ENCODE measurements at regions not wholly inside any gene's neighbourhood (a gene's known extent, or its start where the extent isn't known, plus 50 kb on each side); places are given as distances from the start of the nearest gene placed in this dataset.

- TF ChIP-seq, protein P1, sequence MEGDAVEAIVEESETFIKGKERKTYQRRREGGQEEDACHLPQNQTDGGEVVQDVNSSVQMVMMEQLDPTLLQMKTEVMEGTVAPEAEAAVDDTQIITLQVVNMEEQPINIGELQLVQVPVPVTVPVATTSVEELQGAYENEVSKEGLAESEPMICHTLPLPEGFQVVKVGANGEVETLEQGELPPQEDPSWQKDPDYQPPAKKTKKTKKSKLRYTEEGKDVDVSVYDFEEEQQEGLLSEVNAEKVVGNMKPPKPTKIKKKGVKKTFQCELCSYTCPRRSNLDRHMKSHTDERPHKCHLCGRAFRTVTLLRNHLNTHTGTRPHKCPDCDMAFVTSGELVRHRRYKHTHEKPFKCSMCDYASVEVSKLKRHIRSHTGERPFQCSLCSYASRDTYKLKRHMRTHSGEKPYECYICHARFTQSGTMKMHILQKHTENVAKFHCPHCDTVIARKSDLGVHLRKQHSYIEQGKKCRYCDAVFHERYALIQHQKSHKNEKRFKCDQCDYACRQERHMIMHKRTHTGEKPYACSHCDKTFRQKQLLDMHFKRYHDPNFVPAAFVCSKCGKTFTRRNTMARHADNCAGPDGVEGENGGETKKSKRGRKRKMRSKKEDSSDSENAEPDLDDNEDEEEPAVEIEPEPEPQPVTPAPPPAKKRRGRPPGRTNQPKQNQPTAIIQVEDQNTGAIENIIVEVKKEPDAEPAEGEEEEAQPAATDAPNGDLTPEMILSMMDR (IDR thresholded peaks at IDR 0.05 in 2 of 3, conservative IDR thresholded peaks at IDR 0.05 in 1 of 3; ENCODE audit: insufficient read depth in 2 of 3, low read depth in 1 of 3, low read length in 3 of 3), result no peak
- no peak for TF ChIP-seq CBX2 (IDR thresholded peaks at IDR 0.05; ENCODE audit: insufficient read depth, low read length, poor library complexity, severe bottlenecking)
Observed at GRCh38 chr3:25080461-25080860, 347.6 kb upstream of the RARB start.

All from K562 (cell line).